ENCODE measurements at regions not wholly inside any gene's neighbourhood (a gene's known extent, or its start where the extent isn't known, plus 50 kb on each side); places are given as distances from the start of the nearest gene placed in this dataset.

DNA sequence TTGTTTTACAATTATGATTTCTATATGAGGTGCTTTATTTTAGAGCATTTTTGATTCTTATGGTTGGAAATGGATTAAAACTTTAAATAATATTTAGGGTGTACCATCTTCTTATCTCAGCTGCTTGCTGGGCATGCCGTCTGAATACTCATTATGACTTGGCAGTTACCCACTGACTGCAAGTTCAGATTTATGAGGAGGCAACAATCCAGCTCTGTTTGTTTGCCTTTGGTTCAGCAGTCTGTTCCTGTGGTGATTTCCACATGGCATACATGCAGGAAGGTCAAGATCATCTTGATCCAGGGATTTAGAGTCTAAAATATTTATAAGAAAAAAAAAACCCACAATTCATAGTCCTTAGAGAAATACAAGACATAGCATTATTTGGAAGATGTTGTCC lies 1254.5 kb upstream of the NUDT12 start:
- ChIA-PET CTCF (no interaction called here), POLR2A (no interaction called here)
- Histone ChIP-seq H2AFZ (ENCODE audit: low read depth, low read length) (no peak overlapping the region), H3K9me3 (replicated peaks; ENCODE audit: control insufficient read depth, insufficient read depth, low read length) (no peaks in the 10 kb centered on the region), H3K4me3 (replicated peaks in 1 of 3; ENCODE audit: insufficient read depth in 1 of 3, low read depth in 1 of 3, low read length in 3 of 3) (no peak overlapping the region), H4K20me1 (replicated peaks; ENCODE audit: control insufficient read depth, extremely low read depth, insufficient read depth, low read length) (no peaks in the 10 kb centered on the region), H3K27me3 (ENCODE audit: control insufficient read depth in 2 of 2, insufficient read depth in 2 of 2, low read length in 2 of 2) (no peaks in the 10 kb centered on the region), H3K9me1 (replicated peaks; ENCODE audit: control insufficient read depth, extremely low read depth, insufficient read depth, low read length) (no peaks in the 10 kb centered on the region), H3K4me2 (ENCODE audit: insufficient read depth, low read length) (no peak overlapping the region), H3K9ac (replicated peaks; ENCODE audit: extremely low read depth, insufficient read depth, low read length) (no peak overlapping the region), H3K4me1 (ENCODE audit: control insufficient read depth, extremely low read depth, insufficient read depth, low read length) (no peaks in the 10 kb centered on the region), H3K79me2 (ENCODE audit: control insufficient read depth, insufficient read depth, low read length) (no peaks in the 10 kb centered on the region), H3K36me3 (ENCODE audit: control insufficient read depth in 2 of 2, extremely low read depth in 1 of 2, insufficient read depth in 2 of 2, low read length in 2 of 2) (no peaks in the 10 kb centered on the region), H3K27ac (ENCODE audit: insufficient read depth, low read depth, low read length) (no peak overlapping the region)
- FAIRE-seq (no peak), DNase-seq (ENCODE audit: low read depth, low spot score) (no peak)
- intact Hi-C loops (cut with micrococcal nuclease) = no loop called here
- TF ChIP-seq POLR2A (IDR thresholded peaks at IDR 0.05; ENCODE audit: low read depth, low read length) = no peak
- no peak for TF ChIP-seq EZH2 (IDR thresholded peaks at IDR 0.05; ENCODE audit: borderline replicate concordance, low read depth, low read length, severe bottlenecking)
- no peak for TF ChIP-seq MYC (IDR thresholded peaks at IDR 0.05; ENCODE audit: low read depth, low read length)
- TF ChIP-seq JUN (IDR thresholded peaks at IDR 0.05; ENCODE audit: borderline replicate concordance, insufficient read depth, insufficient read length, low read depth) = no peak
- TF ChIP-seq, protein P1, sequence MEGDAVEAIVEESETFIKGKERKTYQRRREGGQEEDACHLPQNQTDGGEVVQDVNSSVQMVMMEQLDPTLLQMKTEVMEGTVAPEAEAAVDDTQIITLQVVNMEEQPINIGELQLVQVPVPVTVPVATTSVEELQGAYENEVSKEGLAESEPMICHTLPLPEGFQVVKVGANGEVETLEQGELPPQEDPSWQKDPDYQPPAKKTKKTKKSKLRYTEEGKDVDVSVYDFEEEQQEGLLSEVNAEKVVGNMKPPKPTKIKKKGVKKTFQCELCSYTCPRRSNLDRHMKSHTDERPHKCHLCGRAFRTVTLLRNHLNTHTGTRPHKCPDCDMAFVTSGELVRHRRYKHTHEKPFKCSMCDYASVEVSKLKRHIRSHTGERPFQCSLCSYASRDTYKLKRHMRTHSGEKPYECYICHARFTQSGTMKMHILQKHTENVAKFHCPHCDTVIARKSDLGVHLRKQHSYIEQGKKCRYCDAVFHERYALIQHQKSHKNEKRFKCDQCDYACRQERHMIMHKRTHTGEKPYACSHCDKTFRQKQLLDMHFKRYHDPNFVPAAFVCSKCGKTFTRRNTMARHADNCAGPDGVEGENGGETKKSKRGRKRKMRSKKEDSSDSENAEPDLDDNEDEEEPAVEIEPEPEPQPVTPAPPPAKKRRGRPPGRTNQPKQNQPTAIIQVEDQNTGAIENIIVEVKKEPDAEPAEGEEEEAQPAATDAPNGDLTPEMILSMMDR (IDR thresholded peaks at IDR 0.05; ENCODE audit: extremely low read depth in 1 of 2, insufficient read depth in 1 of 2, low read depth in 1 of 2, low read length in 2 of 2) = no peak
- TF ChIP-seq, protein P2, sequence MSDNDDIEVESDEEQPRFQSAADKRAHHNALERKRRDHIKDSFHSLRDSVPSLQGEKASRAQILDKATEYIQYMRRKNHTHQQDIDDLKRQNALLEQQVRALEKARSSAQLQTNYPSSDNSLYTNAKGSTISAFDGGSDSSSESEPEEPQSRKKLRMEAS (IDR thresholded peaks at IDR 0.05; ENCODE audit: insufficient read depth, insufficient read length) = no peak
- no peak for TF ChIP-seq FOS (IDR thresholded peaks at IDR 0.05; ENCODE audit: borderline replicate concordance, insufficient read depth, low read length)
- no peak for TF ChIP-seq GATA2 (IDR thresholded peaks at IDR 0.05; ENCODE audit: insufficient read depth, insufficient read length, low read depth, low read length)
- no peak for TF ChIP-seq POLR2AphosphoS5 (IDR thresholded peaks at IDR 0.05; ENCODE audit: insufficient read depth, low read depth, low read length)
- dilution Hi-C loops (cut with MboI; ENCODE audit: extremely low pct_ligation_motif_present, low sequenced_read_pairs) = no loop called here
- no TSS peak for BruUV-seq (replicated peaks)

Measured in endothelial cell of umbilical vein (primary cell).